ENCODE measurements at regions not wholly inside any gene's neighbourhood (a gene's known extent, or its start where the extent isn't known, plus 50 kb on each side); places are given as distances from the start of the nearest gene placed in this dataset.
"Not testable (repeated sequence)": the region's sequence is repeated elsewhere in the genome, so short reads cannot be mapped to it uniquely, and the experiment has no call there.

DNA sequence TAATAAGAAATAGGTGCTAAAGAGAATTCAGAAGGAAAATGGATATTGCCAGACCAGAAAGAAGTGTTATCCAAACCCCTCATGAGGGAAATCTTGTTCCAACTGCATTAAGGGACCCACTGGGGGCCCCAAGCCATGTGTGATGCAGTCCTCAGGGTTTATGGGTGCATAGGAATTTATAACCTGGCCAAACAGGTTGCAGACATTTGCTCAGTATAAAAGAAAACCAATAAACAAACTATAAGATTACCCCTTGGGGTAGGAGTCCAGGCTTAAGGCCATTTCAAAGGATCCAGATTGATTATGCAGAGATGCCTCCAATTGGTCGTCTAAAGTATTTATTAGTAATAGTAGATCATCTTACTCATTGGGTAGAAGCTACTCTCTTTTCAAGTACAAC, 240.9 kb upstream of the DIO3 start (continued):
- TF ChIP-seq, protein P1, sequence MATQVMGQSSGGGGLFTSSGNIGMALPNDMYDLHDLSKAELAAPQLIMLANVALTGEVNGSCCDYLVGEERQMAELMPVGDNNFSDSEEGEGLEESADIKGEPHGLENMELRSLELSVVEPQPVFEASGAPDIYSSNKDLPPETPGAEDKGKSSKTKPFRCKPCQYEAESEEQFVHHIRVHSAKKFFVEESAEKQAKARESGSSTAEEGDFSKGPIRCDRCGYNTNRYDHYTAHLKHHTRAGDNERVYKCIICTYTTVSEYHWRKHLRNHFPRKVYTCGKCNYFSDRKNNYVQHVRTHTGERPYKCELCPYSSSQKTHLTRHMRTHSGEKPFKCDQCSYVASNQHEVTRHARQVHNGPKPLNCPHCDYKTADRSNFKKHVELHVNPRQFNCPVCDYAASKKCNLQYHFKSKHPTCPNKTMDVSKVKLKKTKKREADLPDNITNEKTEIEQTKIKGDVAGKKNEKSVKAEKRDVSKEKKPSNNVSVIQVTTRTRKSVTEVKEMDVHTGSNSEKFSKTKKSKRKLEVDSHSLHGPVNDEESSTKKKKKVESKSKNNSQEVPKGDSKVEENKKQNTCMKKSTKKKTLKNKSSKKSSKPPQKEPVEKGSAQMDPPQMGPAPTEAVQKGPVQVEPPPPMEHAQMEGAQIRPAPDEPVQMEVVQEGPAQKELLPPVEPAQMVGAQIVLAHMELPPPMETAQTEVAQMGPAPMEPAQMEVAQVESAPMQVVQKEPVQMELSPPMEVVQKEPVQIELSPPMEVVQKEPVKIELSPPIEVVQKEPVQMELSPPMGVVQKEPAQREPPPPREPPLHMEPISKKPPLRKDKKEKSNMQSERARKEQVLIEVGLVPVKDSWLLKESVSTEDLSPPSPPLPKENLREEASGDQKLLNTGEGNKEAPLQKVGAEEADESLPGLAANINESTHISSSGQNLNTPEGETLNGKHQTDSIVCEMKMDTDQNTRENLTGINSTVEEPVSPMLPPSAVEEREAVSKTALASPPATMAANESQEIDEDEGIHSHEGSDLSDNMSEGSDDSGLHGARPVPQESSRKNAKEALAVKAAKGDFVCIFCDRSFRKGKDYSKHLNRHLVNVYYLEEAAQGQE (IDR thresholded peaks at IDR 0.05; ENCODE audit: unreplicated experiment), result no peak
- TF ChIP-seq EZH2phosphoT487 (IDR thresholded peaks at IDR 0.05; ENCODE audit: unreplicated experiment), result no peak
- no peak for TF ChIP-seq EZH2 (IDR thresholded peaks at IDR 0.05; ENCODE audit: low read depth, unreplicated experiment)
- no peak for TF ChIP-seq CREB1 (CRISPR knock-in tag; IDR thresholded peaks at IDR 0.05; ENCODE audit: low read depth)
- TF ChIP-seq, protein P2, sequence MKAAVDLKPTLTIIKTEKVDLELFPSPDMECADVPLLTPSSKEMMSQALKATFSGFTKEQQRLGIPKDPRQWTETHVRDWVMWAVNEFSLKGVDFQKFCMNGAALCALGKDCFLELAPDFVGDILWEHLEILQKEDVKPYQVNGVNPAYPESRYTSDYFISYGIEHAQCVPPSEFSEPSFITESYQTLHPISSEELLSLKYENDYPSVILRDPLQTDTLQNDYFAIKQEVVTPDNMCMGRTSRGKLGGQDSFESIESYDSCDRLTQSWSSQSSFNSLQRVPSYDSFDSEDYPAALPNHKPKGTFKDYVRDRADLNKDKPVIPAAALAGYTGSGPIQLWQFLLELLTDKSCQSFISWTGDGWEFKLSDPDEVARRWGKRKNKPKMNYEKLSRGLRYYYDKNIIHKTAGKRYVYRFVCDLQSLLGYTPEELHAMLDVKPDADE (IDR thresholded peaks at IDR 0.05), result no peak
- TF ChIP-seq NANOG (IDR thresholded peaks at IDR 0.05; ENCODE audit: borderline replicate concordance), result no peak
- no peak for TF ChIP-seq POLR2AphosphoS5 (IDR thresholded peaks at IDR 0.05; ENCODE audit: low read depth)
- no peak for TF ChIP-seq ZNF114 (CRISPR knock-in tag; IDR thresholded peaks at IDR 0.05)

DNA sequence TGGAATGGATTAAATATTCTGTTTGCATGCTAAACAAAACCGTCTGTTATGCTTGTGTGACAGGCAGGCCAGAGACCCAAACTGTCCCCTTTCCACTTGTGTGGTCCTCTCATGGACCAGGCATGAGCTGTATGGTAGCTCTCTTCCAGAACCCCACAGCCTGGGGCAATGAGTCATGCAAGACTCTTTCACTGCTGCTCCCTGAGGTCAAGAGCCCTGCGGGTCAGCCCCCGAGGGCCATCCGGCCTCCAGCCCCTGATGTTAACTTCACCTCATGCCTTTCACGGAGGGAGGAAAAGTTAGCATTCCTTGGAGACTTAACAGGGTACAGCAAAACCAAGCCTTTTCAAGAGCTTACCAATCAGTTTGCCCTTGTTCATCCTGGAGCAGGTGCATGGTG, 239.1 kb upstream of the DIO3 start:
- no peaks in the 10 kb centered on the region for H3K9me2 ChIP-seq (ENCODE audit: insufficient read depth)
- no peaks in the 10 kb centered on the region for H3K4me1 ChIP-seq (ENCODE audit: insufficient read depth)
- DNase-seq (ENCODE audit: low spot score) (no peak), ATAC-seq (no peak)
- no peaks in the 10 kb centered on the region for H3K79me2 ChIP-seq (replicated peaks; ENCODE audit: insufficient read depth)
- H2AFZ ChIP-seq, result no peak overlapping the region
- peaks cover 29% of the 10 kb centered on the region for H3K9me3 Mint-ChIP-seq
- no peak overlapping the region for H3K4me3 Mint-ChIP-seq
- H3K4me3 ChIP-seq, result no peak overlapping the region
- no peaks in the 10 kb centered on the region for H3K4me1 Mint-ChIP-seq
- peaks cover 10% of the 10 kb centered on the region; the same call in 2 of the 3 replicates for H3K36me3 Mint-ChIP-seq (ENCODE audit: low read depth)
- H3K27me3 ChIP-seq (ENCODE audit: insufficient read depth), result no peaks in the 10 kb centered on the region
- H4K20me1 ChIP-seq (replicated peaks; ENCODE audit: insufficient read depth), result no peaks in the 10 kb centered on the region
- no peak overlapping the region for H3K27ac ChIP-seq (ENCODE audit: low read depth)
- no peak overlapping the region for H3K4me2 ChIP-seq
- no peak overlapping the region for H3K27ac Mint-ChIP-seq
- no peaks in the 10 kb centered on the region for H3K27me3 Mint-ChIP-seq (ENCODE audit: insufficient read depth, low read depth, poor library complexity)
- TF ChIP-seq EZH2 (IDR thresholded peaks at IDR 0.05; ENCODE audit: low read depth, unreplicated experiment), result no peak
- TF ChIP-seq STAT1 (IDR thresholded peaks at IDR 0.05; ENCODE audit: unreplicated experiment), result no peak
- no peak for TF ChIP-seq ZNF114 (CRISPR knock-in tag; IDR thresholded peaks at IDR 0.05)
- TF ChIP-seq NANOG (IDR thresholded peaks at IDR 0.05; ENCODE audit: borderline replicate concordance), result no peak
- H3F3A ChIP-seq (replicated peaks; ENCODE audit: low read depth), result no peaks in the 10 kb centered on the region
- H3K36me3 ChIP-seq (ENCODE audit: insufficient read depth), result no peaks in the 10 kb centered on the region

DNA sequence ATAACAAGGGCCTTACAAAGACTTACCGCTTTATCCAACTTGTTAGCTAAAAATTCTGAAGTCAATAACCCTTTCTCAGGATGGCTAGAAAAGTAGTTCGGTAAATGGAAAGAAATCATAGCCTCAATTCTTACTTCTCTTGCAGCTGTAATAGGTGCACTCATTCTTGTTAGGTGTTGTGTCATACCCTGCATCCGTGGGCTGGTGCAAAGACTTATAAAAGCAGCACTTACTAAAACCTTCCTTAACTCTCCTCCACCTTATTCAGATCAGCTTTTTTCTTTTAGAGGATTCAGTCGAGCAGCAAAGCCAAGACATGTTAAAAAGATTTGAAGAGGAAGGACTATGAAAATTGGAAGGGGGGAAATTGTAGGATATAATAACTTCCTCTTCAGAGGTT, 238.2 kb upstream of the DIO3 start:
- Histone ChIP-seq H3K79me2 (replicated peaks; ENCODE audit: insufficient read depth) (no peaks in the 10 kb centered on the region), H3F3A (replicated peaks; ENCODE audit: low read depth) (no peaks in the 10 kb centered on the region), H4K20me1 (replicated peaks; ENCODE audit: insufficient read depth) (no peaks in the 10 kb centered on the region), H3K4me2 (no peak overlapping the region), H3K9me2 (ENCODE audit: insufficient read depth) (no peaks in the 10 kb centered on the region), H3K4me3 (no peak overlapping the region), H3K36me3 (ENCODE audit: insufficient read depth) (no peaks in the 10 kb centered on the region), H2AFZ (no peak overlapping the region), H3K27me3 (ENCODE audit: insufficient read depth) (no peaks in the 10 kb centered on the region), H3K27ac (ENCODE audit: low read depth) (no peak overlapping the region), H3K4me1 (ENCODE audit: insufficient read depth) (no peaks in the 10 kb centered on the region)
- DNase-seq (ENCODE audit: low spot score), result no peak
- Mint-ChIP-seq H3K27me3 (ENCODE audit: insufficient read depth, low read depth, poor library complexity) (no peaks in the 10 kb centered on the region), H3K9me3 (peaks cover 29% of the 10 kb centered on the region), H3K27ac (no peak overlapping the region), H3K36me3 (ENCODE audit: low read depth) (peaks cover 10% of the 10 kb centered on the region; the same call in 2 of the 3 replicates), H3K4me1 (no peaks in the 10 kb centered on the region), H3K4me3 (no peak overlapping the region)
- TF ChIP-seq POLR2AphosphoS5 (IDR thresholded peaks at IDR 0.05; ENCODE audit: low read depth) (no peak), ZNF114 (CRISPR knock-in tag; IDR thresholded peaks at IDR 0.05) (no peak), NANOG (IDR thresholded peaks at IDR 0.05; ENCODE audit: borderline replicate concordance) (no peak)
- ATAC-seq, result no peak

DNA sequence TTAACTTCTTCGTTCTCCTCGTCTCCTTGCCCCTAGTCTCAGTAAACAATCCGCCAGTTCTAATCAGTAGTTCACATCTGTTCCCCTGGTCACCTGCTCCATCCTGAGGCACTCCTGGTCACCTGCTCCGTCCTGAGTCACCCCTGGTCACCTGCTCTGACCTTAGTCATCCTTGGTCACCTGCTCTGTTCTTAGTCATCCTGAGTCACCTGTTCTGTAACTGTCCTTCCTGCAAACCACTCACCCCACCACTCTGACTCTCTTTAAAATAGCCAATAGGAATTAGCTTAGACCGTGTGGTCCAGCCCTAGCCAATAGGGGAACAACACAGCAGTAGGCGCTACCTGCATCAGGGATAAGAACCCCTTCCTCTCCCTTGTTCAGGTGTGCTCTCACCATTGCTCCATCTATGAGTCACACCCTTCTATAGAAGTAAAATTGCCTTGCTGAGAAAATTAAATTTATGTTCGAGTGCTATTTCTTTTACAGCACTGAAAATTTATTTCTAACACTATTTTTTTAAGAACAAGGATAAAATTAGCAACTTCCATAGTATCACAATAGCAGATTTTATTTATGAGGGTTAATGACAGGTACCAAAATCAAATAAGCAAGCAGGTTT, 237.6 kb upstream of the DIO3 start:
- H3K4me3 ChIP-seq; H3K4me1 ChIP-seq (ENCODE audit: insufficient read depth); H2AFZ ChIP-seq; H3F3A ChIP-seq (replicated peaks; ENCODE audit: low read depth); H3K9me2 ChIP-seq (ENCODE audit: insufficient read depth); H4K20me1 ChIP-seq (replicated peaks; ENCODE audit: insufficient read depth); H3K27ac Mint-ChIP-seq; H3K27me3 Mint-ChIP-seq (ENCODE audit: insufficient read depth, low read depth, poor library complexity); DNase-seq (ENCODE audit: low spot score); H3K27me3 ChIP-seq (ENCODE audit: insufficient read depth); H3K36me3 ChIP-seq (ENCODE audit: insufficient read depth); H3K4me1 Mint-ChIP-seq; H3K4me3 Mint-ChIP-seq; H3K79me2 ChIP-seq (replicated peaks; ENCODE audit: insufficient read depth); H3K27ac ChIP-seq (ENCODE audit: low read depth); H3K4me2 ChIP-seq; ATAC-seq: not testable (repeated sequence)
- Mint-ChIP-seq H3K36me3 (ENCODE audit: low read depth) (peaks cover 10% of the 10 kb centered on the region; the same call in 2 of the 3 replicates), H3K9me3 (peaks cover 29% of the 10 kb centered on the region)
